ENCODE measurements at regions not wholly inside any gene's neighbourhood (a gene's known extent, or its start where the extent isn't known, plus 50 kb on each side); places are given as distances from the start of the nearest gene placed in this dataset.

GRCh38 chr17:77535892-77536291 is 395.1 kb downstream of the SEC14L1 start:
- no peaks in the 10 kb centered on the region for H3K9me3 ChIP-seq (ENCODE audit: control insufficient read depth, low read length, poor library complexity, severe bottlenecking)
- no peak for ATAC-seq
- H3K27ac Mint-ChIP-seq, result no peak overlapping the region
- no peak for DNase-seq
- no peak overlapping the region for H3K4me3 Mint-ChIP-seq
- no peaks in the 10 kb centered on the region for H3K36me3 Mint-ChIP-seq (ENCODE audit: low read depth)
- peaks cover 2% of the 10 kb centered on the region for H3K4me1 Mint-ChIP-seq
- H3K27me3 Mint-ChIP-seq, result peaks cover 26% of the 10 kb centered on the region

GRCh38 chr17:77537566-77537965 is 396.8 kb downstream of the SEC14L1 start:
- no peak for ATAC-seq
- Mint-ChIP-seq H3K4me3 (no peak overlapping the region), H3K27me3 (peaks cover 30% of the 10 kb centered on the region), H3K4me1 (peaks cover 2% of the 10 kb centered on the region), H3K27ac (no peak overlapping the region), H3K36me3 (ENCODE audit: low read depth) (peaks cover 2% of the 10 kb centered on the region)
- no peaks in the 10 kb centered on the region for H3K9me3 ChIP-seq (ENCODE audit: control insufficient read depth, low read length, poor library complexity, severe bottlenecking)
- no peak for DNase-seq

GRCh38 chr17:77540531-77540930 is 399.8 kb downstream of the SEC14L1 start:
- Mint-ChIP-seq H3K4me1 (peaks cover 5% of the 10 kb centered on the region), H3K27ac (peak overlapping the region; percentile 24), H3K36me3 (ENCODE audit: low read depth) (peaks cover 2% of the 10 kb centered on the region), H3K27me3 (peaks cover 41% of the 10 kb centered on the region), H3K4me3 (no peak overlapping the region)
- no peaks in the 10 kb centered on the region for H3K9me3 ChIP-seq (ENCODE audit: control insufficient read depth, low read length, poor library complexity, severe bottlenecking)
- ATAC-seq, result no peak
- DNase-seq, result no peak

GRCh38 chr17:77540975-77541374 is 400.2 kb downstream of the SEC14L1 start:
- H3K27ac Mint-ChIP-seq, result no peak overlapping the region
- H3K9me3 ChIP-seq (ENCODE audit: control insufficient read depth, low read length, poor library complexity, severe bottlenecking), result no peaks in the 10 kb centered on the region
- DNase-seq, result no peak
- peaks cover 2% of the 10 kb centered on the region for H3K36me3 Mint-ChIP-seq (ENCODE audit: low read depth)
- no peak for ATAC-seq
- H3K27me3 Mint-ChIP-seq, result peaks cover 45% of the 10 kb centered on the region
- peaks cover 5% of the 10 kb centered on the region for H3K4me1 Mint-ChIP-seq
- no peak overlapping the region for H3K4me3 Mint-ChIP-seq

GRCh38 chr17:77542011-77542410 is 401.2 kb downstream of the SEC14L1 start:
- no peaks in the 10 kb centered on the region for H3K9me3 ChIP-seq (ENCODE audit: control insufficient read depth, low read length, poor library complexity, severe bottlenecking)
- Mint-ChIP-seq H3K27me3 (peaks cover 45% of the 10 kb centered on the region), H3K4me3 (no peak overlapping the region), H3K4me1 (peaks cover 5% of the 10 kb centered on the region), H3K36me3 (ENCODE audit: low read depth) (peaks cover 2% of the 10 kb centered on the region), H3K27ac (no peak overlapping the region)
- DNase-seq (no peak), ATAC-seq (no peak)

GRCh38 chr17:77542551-77543490 is 402.1 kb downstream of the SEC14L1 start:
- H3K9me3 ChIP-seq (ENCODE audit: control insufficient read depth, low read length, poor library complexity, severe bottlenecking), result no peaks in the 10 kb centered on the region
- DNase-seq, result peak; percentile 22 to 41 (median 22)
- peaks cover 42% of the 10 kb centered on the region for H3K27me3 Mint-ChIP-seq
- ATAC-seq, result peak; percentile 84
- no peak overlapping the region for H3K4me3 Mint-ChIP-seq
- H3K36me3 Mint-ChIP-seq (ENCODE audit: low read depth), result peaks cover 2% of the 10 kb centered on the region
- peaks cover 3% of the 10 kb centered on the region for H3K4me1 Mint-ChIP-seq
- no peak overlapping the region for H3K27ac Mint-ChIP-seq

GRCh38 chr17:77543801-77544200 is 403.0 kb downstream of the SEC14L1 start:
- H3K27me3 Mint-ChIP-seq, result peaks cover 36% of the 10 kb centered on the region
- H3K4me3 Mint-ChIP-seq, result no peak overlapping the region
- peaks cover 2% of the 10 kb centered on the region for H3K36me3 Mint-ChIP-seq (ENCODE audit: low read depth)
- H3K27ac Mint-ChIP-seq, result no peak overlapping the region
- no peak for ATAC-seq
- no peaks in the 10 kb centered on the region for H3K9me3 ChIP-seq (ENCODE audit: control insufficient read depth, low read length, poor library complexity, severe bottlenecking)
- peaks cover 3% of the 10 kb centered on the region for H3K4me1 Mint-ChIP-seq
- DNase-seq, result no peak

- peaks cover 3% of the 10 kb centered on the region for H3K4me1 Mint-ChIP-seq
- H3K4me3 Mint-ChIP-seq, result no peak overlapping the region
- no peak overlapping the region for H3K27ac Mint-ChIP-seq
- peaks cover 2% of the 10 kb centered on the region for H3K36me3 Mint-ChIP-seq (ENCODE audit: low read depth)
- no peaks in the 10 kb centered on the region for H3K9me3 ChIP-seq (ENCODE audit: control insufficient read depth, low read length, poor library complexity, severe bottlenecking)
- peaks cover 32% of the 10 kb centered on the region for H3K27me3 Mint-ChIP-seq
- DNase-seq, result no peak
- ATAC-seq, result no peak
Measured at GRCh38 chr17:77544347-77545110, 403.8 kb downstream of the SEC14L1 start.

- H3K4me3 Mint-ChIP-seq, result no peak overlapping the region
Measured at GRCh38 chr17:77546772-77547241, 406.0 kb downstream of the SEC14L1 start.

GRCh38 chr17:77548967-77549366 is 408.2 kb downstream of the SEC14L1 start:
- Mint-ChIP-seq H3K27me3 (peaks cover 10% of the 10 kb centered on the region), H3K4me3 (no peak overlapping the region), H3K4me1 (no peaks in the 10 kb centered on the region), H3K36me3 (ENCODE audit: low read depth) (no peaks in the 10 kb centered on the region), H3K27ac (no peak overlapping the region)
- no peak for ATAC-seq
- no peaks in the 10 kb centered on the region for H3K9me3 ChIP-seq (ENCODE audit: control insufficient read depth, low read length, poor library complexity, severe bottlenecking)
- no peak for DNase-seq

More at GRCh38 chr17:77546772-77547241, 406.0 kb downstream of the SEC14L1 start:
- H3K27ac Mint-ChIP-seq, result no peak overlapping the region
- DNase-seq (no peak), ATAC-seq (no peak)
- no peaks in the 10 kb centered on the region for H3K36me3 Mint-ChIP-seq (ENCODE audit: low read depth)
- no peaks in the 10 kb centered on the region for H3K9me3 ChIP-seq (ENCODE audit: control insufficient read depth, low read length, poor library complexity, severe bottlenecking)
- peaks cover 15% of the 10 kb centered on the region for H3K27me3 Mint-ChIP-seq
- H3K4me1 Mint-ChIP-seq, result peaks cover 3% of the 10 kb centered on the region

- no peak for ATAC-seq
Measured at GRCh38 chr17:77549726-77550366, 408.7 kb upstream of the TNRC6C start.

GRCh38 chr17:77553459-77554066 is 404.9 kb upstream of the TNRC6C start:
- no peaks in the 10 kb centered on the region for H3K36me3 Mint-ChIP-seq (ENCODE audit: low read depth)
- H3K4me1 Mint-ChIP-seq, result no peaks in the 10 kb centered on the region
- H3K27ac Mint-ChIP-seq, result no peak overlapping the region
- DNase-seq (no peak), ATAC-seq (no peak)
- no peaks in the 10 kb centered on the region for H3K9me3 ChIP-seq (ENCODE audit: control insufficient read depth, low read length, poor library complexity, severe bottlenecking)
- peaks cover 18% of the 10 kb centered on the region for H3K27me3 Mint-ChIP-seq
- H3K4me3 Mint-ChIP-seq, result no peak overlapping the region

More at GRCh38 chr17:77549726-77550366, 408.7 kb upstream of the TNRC6C start:
- no peak for DNase-seq
- Mint-ChIP-seq H3K27me3 (peaks cover 5% of the 10 kb centered on the region), H3K4me3 (no peak overlapping the region), H3K27ac (no peak overlapping the region), H3K36me3 (ENCODE audit: low read depth) (no peaks in the 10 kb centered on the region), H3K4me1 (no peaks in the 10 kb centered on the region)
- no peaks in the 10 kb centered on the region for H3K9me3 ChIP-seq (ENCODE audit: control insufficient read depth, low read length, poor library complexity, severe bottlenecking)
